ENCODE measurements at regions not wholly inside any gene's neighbourhood (a gene's known extent, or its start where the extent isn't known, plus 50 kb on each side); places are given as distances from the start of the nearest gene placed in this dataset.
"Not testable (repeated sequence)": the region's sequence is repeated elsewhere in the genome, so short reads cannot be mapped to it uniquely, and the experiment has no call there.

DNA sequence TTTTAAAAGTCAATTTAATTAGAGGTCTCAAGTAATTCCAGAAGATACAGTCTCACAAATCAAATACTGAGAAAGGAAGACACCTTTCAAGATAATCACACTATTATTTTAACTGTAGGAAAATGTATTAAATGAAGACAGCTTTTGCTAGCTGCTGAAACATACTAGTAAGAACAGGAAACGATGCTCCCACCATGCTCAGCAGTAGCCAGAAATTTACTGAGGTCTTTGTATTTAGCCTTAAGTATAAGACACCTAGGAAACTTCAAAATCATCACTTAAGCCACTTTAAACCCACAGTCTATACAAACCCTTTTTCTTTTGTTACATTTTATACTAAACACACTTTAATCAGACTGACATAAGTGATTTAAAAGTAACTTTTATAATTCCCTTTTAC lies 72.7 kb upstream of the NPIPB12 start:
- DNase-seq: not testable (repeated sequence)

DNA sequence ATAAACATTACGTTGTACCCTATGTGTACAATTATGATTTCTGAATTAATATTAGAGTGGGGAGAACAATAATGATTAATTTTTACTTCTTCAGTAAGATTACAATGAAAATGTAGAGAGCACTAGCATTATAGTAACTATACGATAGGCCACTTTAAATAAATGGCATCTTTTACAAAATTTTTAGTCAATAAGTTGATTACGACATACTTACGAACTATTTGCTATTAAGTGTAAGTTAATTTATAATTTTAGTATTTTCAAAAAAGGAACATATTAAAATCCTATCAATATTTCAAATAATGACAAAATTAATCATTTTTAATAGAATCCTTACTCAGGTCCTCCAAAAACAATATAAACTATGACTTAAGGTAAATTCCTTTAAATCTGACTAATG lies 75.6 kb upstream of the NPIPB12 start:
- not testable (repeated sequence) for DNase-seq

- DNase-seq: not testable (repeated sequence)
Observed at GRCh38 chr16:29591919-29592318, 71.1 kb upstream of the SPN start.

DNA sequence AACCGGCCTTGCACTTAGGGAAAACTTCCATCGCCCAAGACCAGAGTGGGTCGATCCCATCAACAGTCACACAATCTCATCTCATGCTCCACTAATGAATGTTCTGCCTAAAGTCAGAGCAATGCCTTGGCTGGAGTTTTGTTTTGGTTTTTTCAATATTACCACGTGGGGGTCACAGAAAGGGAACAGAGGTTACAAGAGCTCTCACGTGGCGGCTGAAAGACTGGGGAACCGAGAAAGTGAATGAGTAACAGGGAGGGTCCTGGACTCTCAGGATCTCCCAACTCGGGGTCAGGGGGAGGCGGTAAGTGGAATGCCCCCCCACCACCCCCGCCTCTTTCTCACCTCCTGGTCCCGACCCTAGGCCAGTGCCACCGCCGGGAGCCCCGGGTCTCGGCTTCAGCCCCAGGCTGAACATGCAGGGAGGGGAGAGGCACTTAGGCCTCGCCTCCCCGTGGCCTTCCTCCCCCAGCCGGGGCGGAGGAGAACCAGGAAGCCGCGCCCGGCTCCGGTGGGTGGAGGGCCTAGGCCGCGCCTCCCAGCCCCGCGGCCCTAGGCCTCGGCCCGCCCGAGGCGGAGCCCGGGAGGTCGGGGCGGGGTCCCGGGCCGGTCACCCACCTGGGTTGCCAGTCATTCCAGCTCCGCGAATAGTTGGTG lies 68.7 kb upstream of the SPN start:
- DNase-seq: peak; percentile 54

- DNase-seq: peak; percentile 85
Observed at GRCh38 chr16:29594926-29595838, 67.9 kb upstream of the SPN start.

- DNase-seq: not testable (repeated sequence)
Observed at GRCh38 chr16:29597030-29597429, 66.0 kb upstream of the SPN start.

DNA sequence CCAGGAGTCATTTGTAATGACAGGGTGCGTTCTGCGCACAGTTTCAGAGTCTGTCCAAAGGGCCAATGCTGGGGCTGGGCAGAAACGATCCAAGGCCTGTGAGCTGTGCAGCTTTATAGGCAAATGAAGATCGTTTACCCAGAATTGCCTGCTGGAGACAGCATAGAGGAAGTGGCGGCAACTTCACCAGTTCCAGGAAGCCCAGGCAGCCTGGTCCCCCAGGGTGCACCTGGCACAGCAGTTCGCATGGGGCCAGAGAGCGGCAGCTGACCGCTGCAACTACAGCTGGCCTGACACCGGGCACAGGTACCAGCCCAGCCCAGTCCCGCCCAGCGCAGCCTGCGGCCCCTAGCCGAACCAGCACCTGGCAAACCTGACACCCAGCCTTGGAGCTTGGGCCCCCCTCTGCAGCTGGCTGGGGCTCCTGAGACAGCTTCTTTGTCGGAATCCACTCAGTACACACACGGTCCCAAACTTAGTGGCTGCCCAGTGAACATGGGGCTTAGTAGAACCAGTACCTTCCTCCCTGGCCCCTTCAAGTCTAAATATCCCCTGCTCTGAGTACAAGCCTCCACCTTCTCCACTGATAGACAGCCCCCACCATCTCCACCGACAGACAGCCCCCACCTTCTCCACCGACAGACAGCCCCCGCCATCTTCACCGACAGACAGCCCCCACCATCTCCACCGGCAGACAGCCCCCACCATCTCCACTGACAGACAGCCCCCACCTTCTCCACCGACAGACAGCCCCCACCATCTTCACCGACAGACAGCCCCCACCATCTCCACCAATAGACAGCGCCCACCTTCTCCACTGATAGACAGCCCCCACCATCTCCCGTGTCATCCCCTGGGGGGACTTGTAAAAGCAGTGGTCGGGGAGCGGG lies 62.7 kb upstream of the SPN start:
- DNase-seq: peak; percentile 30

GRCh38 chr16:29602247-29602625 lies 60.8 kb upstream of the SPN start:
- DNase-seq: not testable (repeated sequence)

DNA sequence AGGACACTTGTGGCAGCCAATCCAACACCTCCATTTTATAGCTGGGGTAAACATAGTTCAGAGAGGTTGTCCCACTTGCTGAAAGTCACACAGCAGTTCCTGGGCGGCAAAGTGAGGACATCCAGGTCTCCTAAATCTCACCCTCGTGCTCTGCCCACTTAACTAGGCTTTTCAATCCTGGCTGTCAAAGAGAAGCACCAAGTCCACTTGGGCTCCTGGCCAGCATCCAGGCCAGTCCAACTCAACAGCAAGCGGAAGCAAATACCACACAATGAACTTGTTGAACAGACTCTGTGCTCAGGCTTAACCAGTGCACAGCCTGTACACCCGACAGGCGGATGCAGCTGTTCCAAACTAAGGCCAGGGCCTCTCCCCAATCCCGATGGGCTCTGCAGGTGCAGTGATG lies 60.4 kb upstream of the SPN start:
- not testable (repeated sequence) for DNase-seq

DNA sequence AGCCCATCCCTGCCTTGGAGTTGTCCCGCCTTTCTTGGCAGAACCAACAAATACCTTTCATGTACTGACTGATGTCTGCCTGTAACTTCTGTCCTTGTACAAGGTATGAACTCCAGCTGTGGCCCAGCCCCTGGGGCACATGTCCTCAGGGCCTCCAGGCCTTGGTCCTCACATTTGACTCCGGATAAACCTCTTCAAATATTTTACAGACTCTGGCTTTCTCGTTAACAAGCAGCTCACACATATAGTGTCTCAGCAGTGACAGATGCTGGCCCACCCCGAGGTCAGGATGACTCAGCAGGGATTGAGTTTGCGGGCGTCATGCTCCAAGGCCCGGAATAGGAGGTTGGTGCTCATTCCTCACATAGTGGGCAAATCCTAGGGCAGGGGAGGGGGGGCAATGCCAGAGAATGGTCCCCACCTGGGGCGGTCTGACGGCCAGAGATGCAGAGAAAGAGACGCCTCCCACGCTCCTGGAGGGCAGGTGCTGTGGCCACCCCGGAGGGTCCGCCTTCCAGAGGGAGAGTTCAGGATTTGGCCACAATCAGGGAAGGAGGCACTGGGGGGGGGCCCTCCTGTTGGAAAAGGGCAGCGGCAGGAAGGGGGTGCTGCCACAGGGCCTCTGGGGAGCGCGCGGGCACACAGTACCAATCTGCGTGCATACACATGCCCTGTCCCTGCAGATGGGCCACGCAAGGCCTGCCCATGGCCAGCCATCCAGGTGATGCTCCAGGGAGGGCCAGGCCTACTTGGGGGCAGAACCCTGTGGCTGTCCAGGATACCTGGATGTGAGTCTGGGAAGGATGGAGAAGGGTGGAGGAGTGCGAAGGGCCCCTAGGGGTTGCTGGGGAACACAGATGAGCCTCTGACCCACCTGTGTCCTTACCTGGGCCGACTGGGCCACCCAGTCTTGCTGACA lies 58.2 kb upstream of the SPN start:
- not testable (repeated sequence) for DNase-seq

DNA sequence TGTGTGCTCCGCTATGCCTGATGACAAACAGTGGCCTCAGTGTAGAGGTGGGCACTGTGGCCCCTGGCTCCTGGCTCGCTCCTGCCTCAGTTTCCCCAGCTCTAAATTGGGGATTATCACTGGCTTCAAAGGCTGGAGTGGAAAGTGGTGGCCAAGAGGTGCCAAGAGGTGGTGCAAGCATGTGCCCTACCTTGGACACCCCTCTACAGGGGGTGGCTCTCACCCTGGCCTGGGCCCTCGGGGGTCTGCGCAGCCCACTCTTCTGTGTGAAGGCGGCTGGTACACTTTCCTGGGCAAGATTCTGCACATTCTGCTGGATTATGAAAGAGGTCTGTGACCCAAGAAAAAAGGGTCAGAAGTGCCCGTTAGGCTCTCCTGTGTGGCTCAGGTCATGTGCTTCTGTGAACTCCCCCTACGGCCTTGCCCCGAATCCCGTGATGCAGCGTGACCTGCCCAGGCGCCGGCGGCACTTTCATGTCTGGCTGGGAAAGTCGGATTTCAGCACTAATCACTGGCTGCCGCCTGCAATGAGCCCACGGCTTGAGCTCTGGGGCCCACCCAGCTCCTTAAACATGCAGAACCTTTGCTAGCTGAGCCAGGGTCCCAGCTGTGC lies 57.3 kb upstream of the SPN start:
- DNase-seq: not testable (repeated sequence)

DNA sequence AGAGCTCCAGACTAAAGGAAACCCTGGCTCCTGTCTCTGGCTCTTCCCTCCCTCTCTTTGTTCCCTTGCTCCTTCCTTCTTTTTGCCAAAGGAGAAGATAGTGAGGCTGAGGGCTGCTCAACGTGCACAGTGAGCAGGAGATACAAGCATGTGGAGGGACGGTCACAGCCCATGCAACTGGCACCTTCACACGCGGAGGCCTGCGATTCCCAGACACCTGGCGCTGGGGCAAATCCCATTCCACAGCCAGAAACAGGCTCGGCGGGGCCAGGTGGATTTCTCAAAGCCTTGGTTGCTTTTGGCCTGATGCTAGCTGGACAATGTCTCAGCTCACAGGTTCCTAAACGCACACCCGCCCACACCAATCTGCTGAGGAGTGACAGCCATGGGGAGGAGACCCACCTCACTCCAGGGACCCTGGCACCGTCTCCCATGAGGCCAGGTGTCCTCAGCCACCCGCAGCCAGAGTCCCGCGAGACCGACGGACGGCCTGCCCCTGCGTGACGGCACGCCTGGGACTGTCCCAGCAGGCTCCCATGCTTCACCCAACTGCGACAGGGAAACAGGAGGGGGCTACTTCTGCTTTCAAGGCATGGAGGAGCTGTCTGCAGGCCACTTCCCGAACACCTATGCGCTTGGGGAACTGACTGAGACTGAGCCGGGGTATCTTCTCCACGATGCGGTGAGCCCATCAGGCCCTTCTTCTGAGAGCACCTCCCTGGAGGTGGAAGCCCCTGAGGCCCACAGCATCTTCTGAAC lies 56.2 kb upstream of the SPN start:
- not testable (repeated sequence) for DNase-seq

- DNase-seq: not testable (repeated sequence)
Observed at GRCh38 chr16:29607428-29607823, 55.6 kb upstream of the SPN start.

GRCh38 chr16:29612381-29613306 lies 50.4 kb upstream of the SPN start:
- not testable (repeated sequence) for DNase-seq
